Karpas-422 (cell line): ENCODE measurements at regions not wholly inside any gene's neighbourhood (a gene's known extent, or its start where the extent isn't known, plus 50 kb on each side); places are given as distances from the start of the nearest gene placed in this dataset.

ENCODE experiments used
- DNase-seq: peaks from one replicate; pipeline ENCODE4 v3.0.0-alpha.2; 2015
- H2AFZ ChIP-seq: fragments of 200-600 bp; sonication (generic); 2 replicates; pipeline ENCODE4 v1.6.1; 2014; ENCODE audit warnings: antibody characterized with exemption, low read length, mixed read lengths
- H3K27ac ChIP-seq: fragments of 200-600 bp; sonication (generic); 2 replicates; pipeline ENCODE4 v1.5.1; 2014; ENCODE audit warnings: mild to moderate bottlenecking, low read length, moderate library complexity
- H3K27me3 ChIP-seq: fragments of 200-600 bp; sonication (generic); 2 replicates; pipeline ENCODE4 v1.6.1; 2014; ENCODE audit warnings: low read length, mixed read lengths
- H3K36me3 ChIP-seq: fragments of 200-600 bp; sonication (generic); 2 replicates; pipeline ENCODE4 v1.6.1; 2014; ENCODE audit warnings: low read length, mixed read lengths; ENCODE audit not compliant: insufficient read depth
- H3K4me1 ChIP-seq: fragments of 200-600 bp; sonication (generic); 2 replicates; pipeline ENCODE4 v1.6.1; 2014; ENCODE audit warnings: mild to moderate bottlenecking, low read length, mixed read lengths
- H3K4me2 ChIP-seq: fragments of 200-600 bp; sonication (generic); 2 replicates; pipeline ENCODE4 v1.6.1; 2014; ENCODE audit warnings: low read length, low read depth, mild to moderate bottlenecking; ENCODE audit not compliant: poor library complexity, severe bottlenecking
- H3K4me3 ChIP-seq: fragments of 200-600 bp; sonication (generic); 2 replicates; pipeline ENCODE4 v1.5.1; 2014; ENCODE audit warnings: mild to moderate bottlenecking, antibody characterized with exemption, low read length, mixed read lengths
- H3K79me2 ChIP-seq: fragments of 200-600 bp; sonication (generic); 2 replicates; pipeline ENCODE4 v1.6.1; 2014; ENCODE audit warnings: mild to moderate bottlenecking, low read length, mixed read lengths
- H3K9ac ChIP-seq: fragments of 200-600 bp; sonication (generic); 2 replicates; pipeline ENCODE4 v1.6.0; 2014; ENCODE audit warnings: low read length
- H3K9me2 ChIP-seq: fragments of 200-600 bp; sonication (generic), shearing (Covaris generic); replicated peaks from 2 replicates; pipeline ENCODE4 v1.6.0; 2014; ENCODE audit warnings: mild to moderate bottlenecking, low read length, moderate library complexity; ENCODE audit not compliant: insufficient read depth
- H3K9me3 ChIP-seq: fragments of 300-700, 200-600 bp; sonication (generic); 2 replicates; pipeline ENCODE4 v1.6.1; 2014; ENCODE audit warnings: low read length, mixed read lengths
- H4K20me1 ChIP-seq: fragments of 200-600 bp; sonication (generic); 2 replicates; pipeline ENCODE4 v1.6.1; 2014; ENCODE audit warnings: mild to moderate bottlenecking, antibody characterized with exemption, low read length, low read depth; ENCODE audit not compliant: insufficient read depth

GRCh38 chr18:77995593-77995992 lies 745.9 kb downstream of the GALR1 start:
- Histone ChIP-seq H3K4me1 (no peaks in the 10 kb centered on the region), H4K20me1 (no peaks in the 10 kb centered on the region), H3K79me2 (no peaks in the 10 kb centered on the region), H3K27me3 (no peaks in the 10 kb centered on the region), H3K9me3 (no peaks in the 10 kb centered on the region), H2AFZ (no peak overlapping the region), H3K4me2 (no peak overlapping the region), H3K4me3 (no peak overlapping the region), H3K36me3 (no peaks in the 10 kb centered on the region), H3K9ac (no peak overlapping the region), H3K9me2 (no peaks in the 10 kb centered on the region), H3K27ac (no peak overlapping the region)
- DNase-seq: no peak

GRCh38 chr18:77996737-77997136 lies 747.1 kb downstream of the GALR1 start:
- DNase-seq: no peak
- no peaks in the 10 kb centered on the region for H3K36me3 ChIP-seq
- H3K4me3 ChIP-seq: no peak overlapping the region
- no peak overlapping the region for H3K27ac ChIP-seq
- H3K9me3 ChIP-seq: no peaks in the 10 kb centered on the region
- no peak overlapping the region for H3K9ac ChIP-seq
- no peaks in the 10 kb centered on the region for H3K79me2 ChIP-seq
- no peaks in the 10 kb centered on the region for H4K20me1 ChIP-seq
- H3K27me3 ChIP-seq: no peaks in the 10 kb centered on the region
- no peak overlapping the region for H2AFZ ChIP-seq
- no peaks in the 10 kb centered on the region for H3K4me1 ChIP-seq
- no peak overlapping the region for H3K4me2 ChIP-seq
- no peaks in the 10 kb centered on the region for H3K9me2 ChIP-seq

GRCh38 chr18:78001811-78002210 lies 752.2 kb downstream of the GALR1 start:
- H3K9ac ChIP-seq: no peak overlapping the region
- no peaks in the 10 kb centered on the region for H3K79me2 ChIP-seq
- no peaks in the 10 kb centered on the region for H3K36me3 ChIP-seq
- no peak overlapping the region for H3K4me2 ChIP-seq
- H3K9me2 ChIP-seq: no peaks in the 10 kb centered on the region
- no peaks in the 10 kb centered on the region for H3K27me3 ChIP-seq
- H3K27ac ChIP-seq: no peak overlapping the region
- no peaks in the 10 kb centered on the region for H3K9me3 ChIP-seq
- H3K4me3 ChIP-seq: no peak overlapping the region
- no peaks in the 10 kb centered on the region for H3K4me1 ChIP-seq
- no peaks in the 10 kb centered on the region for H4K20me1 ChIP-seq
- H2AFZ ChIP-seq: no peak overlapping the region
- no peak for DNase-seq

- Histone ChIP-seq H3K9me2 (no peaks in the 10 kb centered on the region), H3K9me3 (peaks cover 4% of the 10 kb centered on the region; the same call in 1 of the 2 replicates), H3K79me2 (no peaks in the 10 kb centered on the region), H3K27me3 (no peaks in the 10 kb centered on the region), H3K9ac (no peak overlapping the region), H2AFZ (no peak overlapping the region), H3K4me1 (no peaks in the 10 kb centered on the region), H3K27ac (no peak overlapping the region), H3K4me3 (no peak overlapping the region), H4K20me1 (no peaks in the 10 kb centered on the region), H3K4me2 (no peak overlapping the region), H3K36me3 (no peaks in the 10 kb centered on the region)
- no peak for DNase-seq
Measured at GRCh38 chr18:78006006-78006773, 756.5 kb downstream of the GALR1 start.

- no peak overlapping the region for H2AFZ ChIP-seq
- H3K27me3 ChIP-seq: no peaks in the 10 kb centered on the region
- H3K4me3 ChIP-seq: no peak overlapping the region
- H3K79me2 ChIP-seq: no peaks in the 10 kb centered on the region
- no peaks in the 10 kb centered on the region for H4K20me1 ChIP-seq
- H3K36me3 ChIP-seq: no peaks in the 10 kb centered on the region
- H3K9ac ChIP-seq: no peak overlapping the region
- peaks cover 4% of the 10 kb centered on the region; the same call in 1 of the 2 replicates for H3K9me3 ChIP-seq
- H3K4me2 ChIP-seq: no peak overlapping the region
- no peaks in the 10 kb centered on the region for H3K4me1 ChIP-seq
- no peaks in the 10 kb centered on the region for H3K9me2 ChIP-seq
- DNase-seq: no peak
- H3K27ac ChIP-seq: no peak overlapping the region
Measured at GRCh38 chr18:78006774-78007260, 757.2 kb downstream of the GALR1 start.

- H4K20me1 ChIP-seq: no peaks in the 10 kb centered on the region
- no peak overlapping the region for H3K27ac ChIP-seq
- no peak overlapping the region for H3K4me2 ChIP-seq
- H3K9ac ChIP-seq: no peak overlapping the region
- no peak overlapping the region for H3K4me3 ChIP-seq
- H3K4me1 ChIP-seq: no peaks in the 10 kb centered on the region
- H3K36me3 ChIP-seq: no peaks in the 10 kb centered on the region
- 0 out of 2 replicates have a peak, but pooled peaks cover 4% of the 10 kb centered on the region for H3K27me3 ChIP-seq
- no peaks in the 10 kb centered on the region for H3K9me2 ChIP-seq
- H2AFZ ChIP-seq: no peak overlapping the region
- no peaks in the 10 kb centered on the region for H3K79me2 ChIP-seq
- peaks cover 4% of the 10 kb centered on the region; the same call in 1 of the 2 replicates for H3K9me3 ChIP-seq
- no peak for DNase-seq
Measured at GRCh38 chr18:78010363-78010762, 760.7 kb downstream of the GALR1 start.

GRCh38 chr18:78017869-78018268 lies 768.2 kb downstream of the GALR1 start:
- no peaks in the 10 kb centered on the region for H3K9me3 ChIP-seq
- H3K79me2 ChIP-seq: no peaks in the 10 kb centered on the region
- no peaks in the 10 kb centered on the region for H3K9me2 ChIP-seq
- no peak overlapping the region for H3K9ac ChIP-seq
- no peaks in the 10 kb centered on the region for H4K20me1 ChIP-seq
- H2AFZ ChIP-seq: no peak overlapping the region
- DNase-seq: no peak
- no peak overlapping the region for H3K27ac ChIP-seq
- H3K4me1 ChIP-seq: no peaks in the 10 kb centered on the region
- H3K4me3 ChIP-seq: no peak overlapping the region
- no peak overlapping the region for H3K4me2 ChIP-seq
- H3K27me3 ChIP-seq: 0 out of 2 replicates have a peak, but pooled peaks cover 4% of the 10 kb centered on the region
- no peaks in the 10 kb centered on the region for H3K36me3 ChIP-seq

GRCh38 chr18:78021196-78021595 lies 771.5 kb downstream of the GALR1 start:
- Histone ChIP-seq H3K36me3 (no peaks in the 10 kb centered on the region), H3K4me3 (no peak overlapping the region), H3K79me2 (no peaks in the 10 kb centered on the region), H3K9me3 (no peaks in the 10 kb centered on the region), H3K9ac (no peak overlapping the region), H4K20me1 (no peaks in the 10 kb centered on the region), H2AFZ (no peak overlapping the region), H3K4me1 (no peaks in the 10 kb centered on the region), H3K9me2 (no peaks in the 10 kb centered on the region), H3K4me2 (no peak overlapping the region), H3K27me3 (no peaks in the 10 kb centered on the region), H3K27ac (no peak overlapping the region)
- DNase-seq: peak; percentile 69
